Esophagus muscularis mucosa (tissue), 4 donors: ENCODE measurements at regions not wholly inside any gene's neighbourhood (a gene's known extent, or its start where the extent isn't known, plus 50 kb on each side); places are given as distances from the start of the nearest gene placed in this dataset.

Experiments used
- EP300 ChIP-seq: sonication (generic); formaldehyde crosslinking; IDR thresholded peaks from one replicate; pipeline ENCODE4 v1.6.1; 2017; ENCODE audit warnings: antibody characterized with exemption
- POLR2A ChIP-seq: fragments of 450-650 bp; IDR thresholded peaks from one replicate; pipeline ENCODE4 v1.6.1; 2017; ENCODE audit warnings: antibody characterized with exemption, moderate library complexity, mild to moderate bottlenecking, low read depth
- POLR2AphosphoS5 ChIP-seq, 2 donors: sonication (generic); formaldehyde crosslinking; IDR thresholded peaks; one replicate each; pipeline ENCODE4 v1.6.1; 2017; ENCODE audit warnings: antibody characterized with exemption in 2 of 2
- TF ChIP-seq, protein P1 (sequence below), 3 experiments: fragments of 200-600 bp in 2 of 3; fragments of 450-650 bp in 1 of 3; sonication (generic) in 2 of 3; IDR thresholded peaks; one replicate each; pipeline ENCODE4 v1.5.1; 2017 to 2019; ENCODE audit warnings: antibody characterized with exemption in 3 of 3, mild to moderate bottlenecking in 2 of 3, moderate library complexity in 1 of 3

DNA sequence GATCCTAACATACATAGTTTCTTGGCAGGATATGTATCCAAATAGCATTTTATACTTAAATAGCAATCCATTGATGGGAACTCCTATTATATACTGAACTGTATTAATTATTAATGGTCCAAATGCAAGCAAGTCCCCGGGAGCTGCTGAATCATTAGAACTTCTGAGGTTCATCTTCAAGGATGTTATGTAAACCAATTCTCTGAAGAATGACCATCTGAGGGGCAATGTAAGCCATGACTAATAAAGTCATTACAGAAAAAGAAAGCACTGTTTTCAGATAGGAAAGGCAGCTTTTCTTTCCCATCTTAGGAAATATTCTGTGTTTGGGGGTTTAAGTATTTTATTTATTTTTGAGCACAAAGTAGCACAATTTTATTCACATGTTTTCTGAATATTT lies 166.1 kb upstream of the SLC16A7 start:
- TF ChIP-seq, protein P1, sequence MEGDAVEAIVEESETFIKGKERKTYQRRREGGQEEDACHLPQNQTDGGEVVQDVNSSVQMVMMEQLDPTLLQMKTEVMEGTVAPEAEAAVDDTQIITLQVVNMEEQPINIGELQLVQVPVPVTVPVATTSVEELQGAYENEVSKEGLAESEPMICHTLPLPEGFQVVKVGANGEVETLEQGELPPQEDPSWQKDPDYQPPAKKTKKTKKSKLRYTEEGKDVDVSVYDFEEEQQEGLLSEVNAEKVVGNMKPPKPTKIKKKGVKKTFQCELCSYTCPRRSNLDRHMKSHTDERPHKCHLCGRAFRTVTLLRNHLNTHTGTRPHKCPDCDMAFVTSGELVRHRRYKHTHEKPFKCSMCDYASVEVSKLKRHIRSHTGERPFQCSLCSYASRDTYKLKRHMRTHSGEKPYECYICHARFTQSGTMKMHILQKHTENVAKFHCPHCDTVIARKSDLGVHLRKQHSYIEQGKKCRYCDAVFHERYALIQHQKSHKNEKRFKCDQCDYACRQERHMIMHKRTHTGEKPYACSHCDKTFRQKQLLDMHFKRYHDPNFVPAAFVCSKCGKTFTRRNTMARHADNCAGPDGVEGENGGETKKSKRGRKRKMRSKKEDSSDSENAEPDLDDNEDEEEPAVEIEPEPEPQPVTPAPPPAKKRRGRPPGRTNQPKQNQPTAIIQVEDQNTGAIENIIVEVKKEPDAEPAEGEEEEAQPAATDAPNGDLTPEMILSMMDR (IDR thresholded peaks at IDR 0.05), result no peak
- TF ChIP-seq POLR2A, result no peak
- TF ChIP-seq POLR2AphosphoS5 (IDR thresholded peaks at IDR 0.05), result no peak
- no peak for TF ChIP-seq EP300
